Activated T-cell treated with anti-CD3 and anti-CD28 coated beads, Interleukin-2, amount 50 U/mL, for 4 hours (primary cell): ENCODE measurements at regions not wholly inside any gene's neighbourhood (a gene's known extent, or its start where the extent isn't known, plus 50 kb on each side); places are given as distances from the start of the nearest gene placed in this dataset.

Source experiments
- ATAC-seq, 2 donors: fragments of 200-7000 bp; cut with Tn5 transposase; one replicate each; pipeline ENCODE4 v1.10.0; 2021
- DNase-seq: peaks from one replicate; pipeline ENCODE4 v3.0.0-alpha.2; 2020
- H3K27me3 Mint-ChIP-seq: one replicate; pipeline ENCODE4 v1.8.0; 2021; ENCODE audit warnings: low read depth, mixed read lengths
- H3K36me3 Mint-ChIP-seq: one replicate; pipeline ENCODE4 v1.8.0; 2022; ENCODE audit warnings: mixed read lengths; ENCODE audit not compliant: insufficient read depth
- H3K4me1 Mint-ChIP-seq: one replicate; pipeline ENCODE4 v1.8.0; 2021; ENCODE audit warnings: low read depth, mixed read lengths
- H3K4me3 Mint-ChIP-seq: one replicate; pipeline ENCODE4 v1.8.0; 2021; ENCODE audit warnings: mild to moderate bottlenecking, moderate library complexity, mixed read lengths
- H3K9me3 Mint-ChIP-seq: one replicate; pipeline ENCODE4 v1.8.0; 2021; ENCODE audit warnings: mixed read lengths

- Mint-ChIP-seq H3K9me3 (peaks cover 27% of the 10 kb centered on the region), H3K27me3 (no peaks in the 10 kb centered on the region), H3K4me1 (no peaks in the 10 kb centered on the region), H3K36me3 (no peaks in the 10 kb centered on the region), H3K4me3 (no peak overlapping the region)
- no peak for ATAC-seq
- no peak for DNase-seq
Measured at GRCh38 chr2:116452651-116453050, 1361.8 kb upstream of the DDX18 start.

GRCh38 chr2:116456429-116456828 is 1358.1 kb upstream of the DDX18 start:
- Mint-ChIP-seq H3K27me3 (no peaks in the 10 kb centered on the region), H3K4me1 (no peaks in the 10 kb centered on the region), H3K9me3 (peaks cover 38% of the 10 kb centered on the region), H3K36me3 (no peaks in the 10 kb centered on the region), H3K4me3 (no peak overlapping the region)
- ATAC-seq (no peak), DNase-seq (no peak)

GRCh38 chr2:116467243-116467642 is 1347.2 kb upstream of the DDX18 start:
- DNase-seq (no peak), ATAC-seq (no peak)
- H3K4me3 Mint-ChIP-seq, result no peak overlapping the region
- H3K36me3 Mint-ChIP-seq, result peaks cover 1% of the 10 kb centered on the region
- peaks cover 37% of the 10 kb centered on the region for H3K9me3 Mint-ChIP-seq
- no peaks in the 10 kb centered on the region for H3K27me3 Mint-ChIP-seq
- no peaks in the 10 kb centered on the region for H3K4me1 Mint-ChIP-seq

- H3K4me3 Mint-ChIP-seq, result no peak overlapping the region
- no peaks in the 10 kb centered on the region for H3K27me3 Mint-ChIP-seq
- peaks cover 9% of the 10 kb centered on the region for H3K9me3 Mint-ChIP-seq
- no peaks in the 10 kb centered on the region for H3K4me1 Mint-ChIP-seq
- no peak for ATAC-seq
- no peaks in the 10 kb centered on the region for H3K36me3 Mint-ChIP-seq
- no peak for DNase-seq
Measured at GRCh38 chr2:116477229-116477628, 1337.3 kb upstream of the DDX18 start.

GRCh38 chr2:116487336-116487735 is 1327.2 kb upstream of the DDX18 start:
- Mint-ChIP-seq H3K36me3 (no peaks in the 10 kb centered on the region), H3K4me3 (no peak overlapping the region), H3K4me1 (no peaks in the 10 kb centered on the region), H3K9me3 (peaks cover 18% of the 10 kb centered on the region), H3K27me3 (no peaks in the 10 kb centered on the region)
- ATAC-seq (no peak), DNase-seq (no peak)

- Mint-ChIP-seq H3K27me3 (no peaks in the 10 kb centered on the region), H3K36me3 (no peaks in the 10 kb centered on the region), H3K9me3 (peaks cover 18% of the 10 kb centered on the region), H3K4me1 (no peaks in the 10 kb centered on the region), H3K4me3 (no peak overlapping the region)
- DNase-seq (no peak), ATAC-seq (no peak)
Measured at GRCh38 chr2:116489292-116489691, 1325.2 kb upstream of the DDX18 start.

DNA sequence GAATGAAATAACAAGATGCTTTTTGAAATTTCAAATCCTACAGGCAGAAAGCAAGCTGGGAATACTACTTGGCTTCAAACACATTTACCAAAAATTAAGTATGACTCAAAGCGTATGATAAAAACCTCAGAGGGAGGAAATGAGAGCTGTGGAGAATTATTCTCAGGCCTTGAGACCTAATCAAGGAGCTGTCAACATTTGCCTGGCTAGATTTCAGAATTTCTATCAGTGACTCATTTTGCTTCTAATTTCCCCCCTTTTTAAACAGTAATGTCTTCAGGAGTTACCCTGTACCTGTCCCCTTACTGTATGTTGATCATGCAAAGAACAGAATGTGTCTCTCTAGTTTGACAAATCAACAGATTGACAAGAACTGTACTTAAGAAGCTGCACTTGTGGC is 1324.5 kb upstream of the DDX18 start:
- Mint-ChIP-seq H3K4me1 (no peaks in the 10 kb centered on the region), H3K36me3 (no peaks in the 10 kb centered on the region), H3K4me3 (no peak overlapping the region), H3K9me3 (peaks cover 18% of the 10 kb centered on the region), H3K27me3 (no peaks in the 10 kb centered on the region)
- ATAC-seq (no peak), DNase-seq (no peak)

GRCh38 chr2:116490511-116491145 is 1323.9 kb upstream of the DDX18 start:
- no peak for DNase-seq
- no peaks in the 10 kb centered on the region for H3K27me3 Mint-ChIP-seq
- H3K36me3 Mint-ChIP-seq, result no peaks in the 10 kb centered on the region
- H3K9me3 Mint-ChIP-seq, result peaks cover 22% of the 10 kb centered on the region
- no peaks in the 10 kb centered on the region for H3K4me1 Mint-ChIP-seq
- ATAC-seq, result no peak
- no peak overlapping the region for H3K4me3 Mint-ChIP-seq

DNA sequence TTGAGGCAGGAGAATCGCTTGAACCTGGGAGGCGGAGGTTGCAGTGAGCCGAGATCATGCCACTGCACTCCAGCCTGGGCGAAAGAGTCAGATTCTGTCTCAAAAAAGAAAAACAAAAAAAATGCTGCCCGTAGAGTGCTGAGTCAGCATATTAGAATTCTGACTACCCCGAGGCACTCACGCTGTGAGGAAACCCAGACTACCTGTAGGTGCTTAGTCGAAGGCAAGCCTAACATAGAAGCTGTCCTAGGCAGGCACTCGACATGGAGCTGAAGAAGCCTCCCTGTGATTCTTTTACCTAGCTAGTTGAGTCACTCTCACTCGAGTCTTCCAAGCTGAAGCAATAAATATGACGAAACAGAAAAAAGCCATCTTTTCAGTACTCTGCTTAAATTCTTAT is 1323.2 kb upstream of the DDX18 start:
- DNase-seq (no peak), ATAC-seq (no peak)
- Mint-ChIP-seq H3K36me3 (no peaks in the 10 kb centered on the region), H3K4me3 (no peak overlapping the region), H3K4me1 (no peaks in the 10 kb centered on the region), H3K27me3 (no peaks in the 10 kb centered on the region), H3K9me3 (peaks cover 18% of the 10 kb centered on the region)

DNA sequence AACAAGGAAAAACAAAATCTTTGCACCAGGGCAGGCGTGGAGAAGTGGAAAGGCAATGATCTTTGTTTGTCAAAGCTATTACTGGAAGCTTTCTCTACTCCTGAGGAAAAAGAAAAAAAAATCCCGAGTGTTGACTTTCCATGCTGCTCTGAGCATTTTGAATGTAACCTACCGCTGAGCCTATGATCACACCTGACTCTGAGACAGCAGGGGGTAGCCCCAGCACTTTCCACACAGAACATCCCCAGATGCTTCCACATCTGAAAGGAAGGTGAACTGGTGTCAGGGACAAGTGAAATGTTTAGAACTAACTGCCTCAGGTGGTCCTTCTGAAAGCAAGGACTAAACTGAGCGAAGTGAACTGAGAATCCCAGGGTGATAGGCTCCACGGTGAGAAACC is 1315.1 kb upstream of the DDX18 start:
- no peaks in the 10 kb centered on the region for H3K36me3 Mint-ChIP-seq
- DNase-seq, result no peak
- no peaks in the 10 kb centered on the region for H3K27me3 Mint-ChIP-seq
- H3K9me3 Mint-ChIP-seq, result peaks cover 18% of the 10 kb centered on the region
- no peak for ATAC-seq
- no peak overlapping the region for H3K4me3 Mint-ChIP-seq
- H3K4me1 Mint-ChIP-seq, result no peaks in the 10 kb centered on the region

GRCh38 chr2:116510117-116510671 is 1304.3 kb upstream of the DDX18 start:
- Mint-ChIP-seq H3K27me3 (no peaks in the 10 kb centered on the region), H3K4me3 (no peak overlapping the region), H3K4me1 (no peaks in the 10 kb centered on the region), H3K36me3 (no peaks in the 10 kb centered on the region), H3K9me3 (peaks cover 19% of the 10 kb centered on the region)
- DNase-seq (no peak), ATAC-seq (no peak)

DNA sequence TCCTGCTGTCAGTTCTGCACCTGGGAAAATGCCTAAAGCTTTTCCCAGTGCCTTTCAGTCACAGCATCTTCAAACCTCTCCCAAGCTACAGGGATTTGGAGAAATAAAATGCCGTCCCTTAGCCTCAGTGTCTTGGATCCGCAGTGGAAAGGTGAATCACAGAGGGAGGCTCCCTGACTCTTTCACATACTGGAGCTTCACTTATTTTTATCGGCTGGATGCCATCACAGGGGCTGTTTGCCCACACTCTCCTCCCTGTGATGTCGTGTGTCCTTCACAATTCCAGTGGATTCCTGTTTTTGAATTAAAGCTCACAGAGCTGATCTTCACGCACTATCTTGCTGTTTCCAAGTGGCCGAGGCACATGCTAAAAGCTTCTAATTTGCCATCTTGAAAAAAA is 1303.1 kb upstream of the DDX18 start:
- DNase-seq (no peak), ATAC-seq (no peak)
- Mint-ChIP-seq H3K9me3 (peaks cover 21% of the 10 kb centered on the region), H3K4me3 (no peak overlapping the region), H3K4me1 (no peaks in the 10 kb centered on the region), H3K27me3 (no peaks in the 10 kb centered on the region), H3K36me3 (no peaks in the 10 kb centered on the region)

- Mint-ChIP-seq H3K9me3 (peaks cover 14% of the 10 kb centered on the region), H3K4me3 (no peak overlapping the region), H3K4me1 (no peaks in the 10 kb centered on the region), H3K36me3 (no peaks in the 10 kb centered on the region), H3K27me3 (no peaks in the 10 kb centered on the region)
- ATAC-seq, result no peak
- no peak for DNase-seq
Measured at GRCh38 chr2:116513991-116514390, 1300.5 kb upstream of the DDX18 start.

DNA sequence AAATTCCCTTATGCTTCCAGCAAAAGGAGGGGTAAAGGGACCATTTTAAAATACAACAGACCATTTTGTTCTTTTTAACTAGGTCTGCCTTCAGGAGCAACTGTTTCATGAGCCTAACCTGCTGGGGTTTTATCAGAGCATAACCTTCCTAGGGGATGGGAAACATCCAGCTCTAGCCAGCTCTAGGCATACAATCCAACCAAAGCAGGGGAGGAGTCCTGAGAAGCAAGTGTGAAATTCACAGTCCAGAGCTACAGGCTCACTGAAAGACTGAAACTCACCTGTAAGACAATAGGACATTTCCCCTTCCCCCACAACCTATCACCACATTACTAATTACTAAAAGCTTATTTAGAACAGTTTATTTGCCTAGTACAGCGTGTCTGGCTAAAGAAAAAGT is 1296.6 kb upstream of the DDX18 start:
- H3K27me3 Mint-ChIP-seq, result no peaks in the 10 kb centered on the region
- H3K36me3 Mint-ChIP-seq, result no peaks in the 10 kb centered on the region
- H3K4me3 Mint-ChIP-seq, result no peak overlapping the region
- no peak for ATAC-seq
- no peak for DNase-seq
- no peaks in the 10 kb centered on the region for H3K4me1 Mint-ChIP-seq
- peaks cover 14% of the 10 kb centered on the region for H3K9me3 Mint-ChIP-seq

- Mint-ChIP-seq H3K9me3 (peaks cover 16% of the 10 kb centered on the region), H3K4me3 (no peak overlapping the region), H3K36me3 (no peaks in the 10 kb centered on the region), H3K4me1 (no peaks in the 10 kb centered on the region), H3K27me3 (no peaks in the 10 kb centered on the region)
- DNase-seq (no peak), ATAC-seq (no peak)
Measured at GRCh38 chr2:116537811-116538210, 1276.7 kb upstream of the DDX18 start.
